ENCODE measurements at regions not wholly inside any gene's neighbourhood (a gene's known extent, or its start where the extent isn't known, plus 50 kb on each side); places are given as distances from the start of the nearest gene placed in this dataset.

DNA sequence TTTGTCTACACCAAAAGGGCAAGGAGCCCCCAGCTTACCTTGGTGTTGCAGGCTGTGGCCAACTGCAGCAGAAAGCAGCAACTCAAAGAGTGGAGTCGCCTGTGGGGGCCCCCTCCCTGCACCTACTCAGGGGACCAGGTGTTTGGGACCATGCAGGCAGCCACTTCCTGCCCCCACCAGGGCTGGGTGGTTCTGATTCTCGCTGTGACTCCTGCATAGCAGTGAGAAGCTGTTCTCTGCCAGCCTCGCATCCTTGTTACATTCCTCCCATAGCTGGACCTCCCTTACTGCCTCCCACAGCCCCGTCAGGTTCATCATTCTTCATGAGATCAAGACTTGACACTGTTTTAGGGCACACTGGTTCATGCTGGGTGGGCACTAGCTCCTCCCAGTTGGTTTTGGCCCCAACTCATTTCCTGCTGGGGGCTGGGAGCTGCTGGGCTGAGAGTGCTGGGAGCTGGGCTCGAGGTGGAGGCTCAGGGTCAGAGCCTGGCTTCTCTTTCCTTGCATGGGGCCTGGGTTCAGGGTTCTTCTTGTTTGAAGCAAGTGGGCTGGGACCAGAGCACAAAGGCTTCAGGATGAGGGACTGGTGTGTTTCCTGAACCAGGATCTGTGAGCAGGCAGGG, 146.9 kb upstream of the C1orf174 start:
- no peak for DNase-seq

DNA sequence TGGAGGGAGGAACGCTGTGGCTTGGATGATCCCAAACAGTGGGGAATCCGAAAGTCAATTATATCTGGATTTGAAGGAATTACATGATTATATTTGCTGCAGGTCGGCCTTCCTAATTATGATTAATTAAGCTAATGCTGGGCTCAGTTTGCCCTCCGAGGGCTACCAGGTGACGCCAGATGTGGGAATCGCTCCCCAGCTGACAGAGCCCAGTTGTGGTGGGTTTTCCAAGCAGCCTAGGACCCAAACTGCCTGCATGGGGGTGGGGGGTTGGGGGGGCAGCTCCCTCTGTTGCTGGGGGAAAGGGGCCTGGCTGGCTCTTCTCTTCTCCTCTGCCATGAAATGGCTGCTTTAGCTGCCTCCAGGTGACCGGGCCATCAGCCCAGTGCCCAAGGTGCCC, 147.6 kb upstream of the C1orf174 start:
- DNase-seq: no peak

DNA sequence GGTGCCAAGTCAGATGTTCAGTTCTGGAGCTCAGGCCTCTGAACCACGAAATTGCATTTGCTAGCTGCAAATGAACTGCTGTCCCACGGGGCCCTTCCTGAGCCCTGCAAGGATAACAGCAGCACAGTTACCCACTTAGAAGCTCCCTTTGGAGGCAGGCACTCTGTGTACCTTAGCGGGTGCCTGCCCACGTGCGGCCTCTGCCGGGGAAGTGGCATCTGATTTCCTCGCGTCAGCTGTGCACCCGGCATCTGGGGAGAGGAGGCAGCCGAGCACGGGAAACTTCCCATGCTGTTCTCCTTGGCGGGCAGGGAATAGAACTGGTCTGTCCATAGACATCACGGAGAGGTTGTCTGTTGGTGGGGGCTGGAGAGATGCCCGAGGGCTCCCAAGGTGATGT, 148.0 kb upstream of the C1orf174 start:
- no peak for DNase-seq

DNA sequence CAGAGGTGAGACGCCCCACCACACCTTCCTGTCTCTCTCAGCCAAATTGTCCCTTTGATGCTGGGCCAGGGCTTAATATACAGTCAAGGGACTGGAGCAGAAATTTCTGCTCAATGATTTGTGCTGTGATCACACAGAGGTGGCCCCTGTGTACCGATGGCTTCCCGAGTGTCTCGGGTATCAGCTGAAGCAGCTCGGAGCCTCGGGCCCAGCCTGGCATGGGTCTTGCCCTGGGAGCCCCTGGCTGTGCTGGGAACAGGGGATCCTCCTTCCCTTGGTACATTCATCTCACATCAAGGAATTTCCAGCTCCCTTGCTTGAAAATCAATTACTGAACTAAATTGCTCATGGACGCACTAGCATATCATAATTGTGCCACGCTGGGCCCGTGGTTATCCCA, 148.8 kb upstream of the C1orf174 start:
- DNase-seq: no peak

DNA sequence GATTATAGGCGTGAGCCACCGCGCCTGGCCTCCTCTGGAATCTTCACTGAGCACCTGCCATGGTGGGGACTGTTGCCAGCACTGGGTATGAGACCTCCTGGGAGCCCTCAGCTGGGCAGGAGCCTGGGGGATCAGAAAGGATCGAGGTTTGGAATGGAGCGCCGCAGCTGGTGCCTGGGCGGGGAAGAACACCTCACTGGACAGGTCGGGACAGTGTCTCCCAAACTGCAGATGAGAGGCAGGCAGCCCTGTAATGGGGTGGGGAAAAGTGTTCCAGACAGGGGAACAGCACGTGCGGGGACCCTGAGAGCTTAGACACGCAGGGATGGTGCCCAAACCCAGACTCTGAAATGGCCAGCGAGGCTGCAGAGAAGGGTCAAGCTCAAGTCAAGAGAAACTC, 150.9 kb upstream of the C1orf174 start:
- DNase-seq: no peak

DNA sequence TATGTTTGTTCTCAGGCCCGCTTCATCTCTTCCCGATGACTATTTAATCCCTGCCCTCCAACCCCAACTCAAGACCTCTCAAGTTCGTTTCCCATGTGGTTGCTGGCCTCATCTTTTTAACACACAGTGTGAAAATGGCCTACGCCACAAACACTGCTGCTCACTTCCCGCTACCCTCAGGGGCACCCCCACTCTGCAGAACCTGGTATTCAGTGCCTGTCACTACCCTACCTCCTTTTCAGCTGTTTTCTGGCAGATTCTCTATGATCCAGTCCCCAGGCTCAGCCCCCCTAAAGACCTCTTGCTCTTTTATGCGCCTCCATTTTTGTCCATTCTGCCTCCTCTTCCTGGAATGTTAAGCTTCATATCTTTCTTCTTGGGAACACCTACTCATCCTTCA, 152.6 kb upstream of the C1orf174 start:
- DNase-seq: no peak

DNA sequence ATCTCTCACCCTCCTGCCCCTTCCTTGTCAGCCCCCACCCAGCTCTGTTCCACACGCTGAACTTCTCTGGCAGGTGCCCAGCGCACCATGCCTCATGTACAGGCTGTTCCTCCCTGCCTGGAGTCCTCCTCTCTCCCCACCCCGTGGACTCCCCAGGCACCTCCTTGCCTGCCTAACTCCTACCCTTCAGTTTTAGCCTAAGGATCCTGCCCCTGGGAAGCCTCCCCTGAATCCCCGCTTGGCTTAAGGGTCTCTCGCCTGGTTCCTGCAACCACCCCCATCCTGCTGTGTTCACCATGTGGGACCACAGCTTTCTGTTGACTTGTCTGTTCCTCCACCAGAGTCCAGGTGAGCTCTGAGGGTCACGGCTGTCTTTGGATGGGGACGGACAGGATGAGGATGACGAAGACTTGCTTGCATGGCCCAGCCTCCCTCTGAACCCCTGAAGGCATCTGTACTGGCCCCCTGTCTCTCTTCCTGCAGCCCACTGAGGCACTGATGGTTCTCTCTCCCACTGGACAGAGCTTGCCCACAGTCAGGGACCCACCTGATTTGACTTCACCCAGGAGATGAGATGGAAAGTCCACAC, 153.2 kb upstream of the C1orf174 start:
- no peak for DNase-seq

DNA sequence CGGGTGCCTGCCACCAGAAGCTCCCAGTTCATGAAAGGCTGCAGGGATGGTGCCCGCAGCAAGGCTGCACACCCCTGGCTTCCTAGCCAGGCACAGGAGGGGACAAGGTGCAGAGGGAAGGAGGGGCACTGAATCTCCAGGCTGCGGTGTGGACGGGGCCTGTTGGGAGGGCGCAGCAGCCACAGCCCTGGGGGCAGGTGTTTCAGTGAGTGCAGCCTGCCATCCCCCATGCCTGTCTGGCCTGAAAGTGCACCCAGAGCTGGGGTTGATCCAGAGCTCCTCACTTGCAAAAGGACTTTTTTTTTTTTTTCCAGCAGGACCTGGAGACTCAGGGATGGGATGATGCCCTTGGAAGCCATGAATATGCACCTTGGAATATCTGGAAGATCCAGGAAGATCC, 153.7 kb upstream of the C1orf174 start:
- DNase-seq: no peak

DNA sequence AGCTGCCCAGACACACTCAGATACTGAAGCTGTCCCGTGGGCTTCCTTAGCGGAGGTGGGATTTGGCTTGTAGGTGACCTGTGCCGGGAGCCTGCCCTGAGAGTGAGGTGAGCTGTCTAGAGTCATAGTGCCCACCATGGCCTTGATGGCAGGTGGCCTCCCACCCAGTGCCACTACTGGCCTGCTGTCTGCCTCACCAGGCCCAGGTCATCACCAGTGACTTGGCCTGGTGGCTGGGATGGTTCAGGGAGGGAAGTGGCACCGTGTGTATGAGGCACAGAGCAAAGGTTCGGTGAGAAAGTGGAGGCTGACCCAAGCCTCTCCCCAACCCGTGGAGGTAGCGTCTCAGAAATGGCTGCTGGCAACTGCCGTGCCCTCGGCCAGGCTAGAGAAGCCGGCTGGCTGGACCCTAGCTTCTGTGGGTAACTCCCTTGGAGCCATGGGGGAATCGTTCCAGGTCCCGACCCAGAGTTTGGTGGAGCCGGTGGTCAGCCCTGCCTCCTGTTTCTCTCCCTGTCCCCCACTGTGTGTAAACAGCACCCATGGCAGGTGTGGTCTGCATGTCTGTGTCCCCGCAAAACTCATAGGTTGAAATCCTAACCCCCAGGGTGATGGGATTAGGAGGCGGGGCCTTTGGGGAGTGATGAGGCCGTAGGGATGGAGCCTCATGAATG, 155.4 kb upstream of the C1orf174 start:
- DNase-seq: no peak

DNA sequence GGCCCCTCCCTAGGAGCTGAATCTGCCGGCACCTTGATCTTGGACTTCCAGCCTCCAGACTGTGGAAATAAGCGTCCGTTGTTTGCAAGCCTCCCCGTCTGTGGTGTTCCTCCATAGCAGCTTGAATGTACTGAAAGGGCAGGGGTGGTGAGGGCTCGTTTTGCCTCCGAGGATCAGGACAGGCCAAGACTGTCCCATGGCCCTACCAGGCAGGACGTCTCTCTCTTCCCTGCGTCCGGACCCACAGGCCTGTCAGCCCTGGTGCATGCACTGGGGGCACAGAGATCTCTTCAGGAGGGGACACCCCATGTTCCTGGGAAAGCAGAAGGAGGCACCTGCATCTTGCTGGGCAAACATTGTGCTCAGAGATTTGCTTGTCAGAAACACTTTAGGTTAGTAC, 156.3 kb upstream of the C1orf174 start:
- no peak for DNase-seq

DNA sequence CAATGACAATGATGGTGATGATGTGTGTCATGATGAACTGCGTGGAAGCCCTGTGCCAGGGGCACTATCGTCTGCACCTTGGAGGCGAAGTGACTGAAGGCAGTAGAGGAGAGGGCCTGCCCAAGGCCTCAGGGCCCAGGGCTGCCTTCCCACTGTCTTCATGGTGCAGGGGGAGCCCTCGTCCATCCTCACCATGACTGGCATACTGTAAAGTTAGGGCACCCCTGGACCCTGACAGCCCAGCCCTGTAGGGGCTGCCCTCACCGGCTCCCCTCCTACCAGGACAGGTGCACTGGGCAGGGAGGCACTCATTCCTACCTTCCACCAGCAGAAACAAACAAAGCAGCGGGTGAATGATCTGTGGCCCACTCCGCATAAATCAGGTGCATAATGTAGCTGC, 156.9 kb upstream of the C1orf174 start:
- DNase-seq: no peak

DNA sequence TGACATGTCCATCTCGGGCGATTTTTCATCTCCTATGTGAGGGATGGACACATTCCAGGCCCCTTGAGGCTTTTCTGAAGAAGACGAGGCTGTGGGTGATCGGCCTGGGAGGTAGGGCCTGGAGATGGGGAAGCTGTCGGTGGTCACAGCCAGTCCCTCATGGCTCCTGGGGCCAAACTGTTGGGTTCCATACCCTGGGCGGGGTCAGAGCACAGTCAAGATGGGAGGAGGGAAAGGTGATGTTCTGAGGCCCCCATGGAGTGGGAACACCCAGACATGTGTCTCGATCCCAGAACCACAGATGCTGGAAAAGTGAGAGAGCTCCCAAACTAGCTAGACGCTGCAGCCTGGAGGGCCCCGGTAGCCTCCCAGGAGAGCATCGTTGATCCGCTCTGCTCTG, 157.5 kb upstream of the C1orf174 start:
- DNase-seq: no peak

DNA sequence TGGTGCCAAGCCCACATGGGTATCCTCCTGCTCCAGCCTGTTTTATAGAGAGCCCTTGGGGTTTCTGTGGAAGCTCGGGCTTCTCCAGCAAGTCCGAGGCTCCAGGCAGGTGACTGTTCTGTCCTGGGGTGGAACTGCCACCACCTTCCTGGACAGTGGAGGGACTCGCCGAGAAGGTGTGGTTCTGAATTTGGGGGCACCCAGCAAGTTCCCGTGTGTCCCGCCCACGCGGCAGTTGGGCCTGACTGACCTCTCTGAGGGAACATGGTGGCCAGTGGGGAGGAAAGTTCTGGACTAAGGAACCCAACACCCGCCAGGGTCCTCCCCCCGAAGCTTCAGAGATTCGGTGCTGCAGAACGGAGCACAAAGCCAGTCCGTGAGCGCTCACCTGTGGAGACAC, 158.1 kb upstream of the C1orf174 start:
- no peak for DNase-seq

DNA sequence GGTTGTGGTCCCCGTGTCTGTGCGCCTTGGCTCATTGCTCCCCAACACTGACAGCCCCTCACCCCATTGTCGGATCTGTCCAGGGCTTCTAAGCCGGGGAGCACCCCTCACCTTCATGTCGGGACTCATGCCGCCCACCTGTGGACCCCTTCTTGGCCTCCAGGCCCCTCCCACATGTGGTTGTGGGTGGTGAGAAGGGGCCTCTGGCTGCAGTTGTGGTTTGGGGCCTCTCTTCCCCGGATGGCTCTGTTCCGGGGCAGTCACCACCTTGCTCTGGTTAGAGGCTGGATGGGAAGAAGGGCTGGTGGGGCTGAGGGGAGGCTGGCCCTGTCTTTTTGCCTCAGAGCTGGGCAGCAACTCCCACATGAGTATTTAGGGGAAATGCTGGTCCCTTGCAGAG, 158.6 kb upstream of the C1orf174 start:
- DNase-seq: no peak

DNA sequence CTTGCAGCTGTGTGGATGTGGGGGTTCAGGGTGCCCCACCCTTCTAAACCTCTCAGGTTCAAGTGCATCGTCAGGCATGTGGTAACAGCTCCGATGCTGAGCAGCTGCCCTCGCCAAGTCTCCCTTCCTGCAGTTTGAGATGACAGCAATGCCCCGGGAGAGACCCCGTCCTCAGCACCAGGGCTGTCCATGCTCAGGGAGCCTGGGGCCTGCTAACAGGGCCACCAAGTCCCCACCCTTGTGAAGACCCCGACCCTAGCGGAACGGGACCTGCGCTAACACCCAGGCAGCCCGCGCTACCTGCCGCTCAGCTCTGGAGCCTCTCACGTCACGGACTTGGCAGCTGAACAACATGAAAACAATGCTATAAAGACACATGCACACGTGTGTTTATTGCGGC, 159.2 kb upstream of the C1orf174 start:
- no peak for DNase-seq

DNA sequence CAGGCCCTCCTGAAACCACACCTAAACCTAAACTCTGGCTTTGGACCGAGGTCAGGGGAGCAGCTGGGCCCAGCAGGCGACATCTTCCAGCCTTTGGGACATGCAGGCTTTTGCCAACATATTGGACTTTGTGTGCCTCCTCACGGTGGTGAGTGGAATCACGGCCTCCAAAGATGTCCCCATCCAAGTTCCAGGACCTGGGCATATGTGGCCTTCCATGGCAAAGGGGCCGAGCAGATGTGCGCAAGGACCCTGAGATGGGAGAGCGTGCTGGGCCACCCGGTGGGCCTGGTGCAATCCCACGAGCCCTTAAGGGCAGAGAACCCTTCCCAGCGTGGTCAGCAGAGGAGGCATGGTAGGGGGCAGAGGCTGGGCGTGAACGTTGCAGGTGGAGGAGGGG, 160.8 kb upstream of the C1orf174 start:
- DNase-seq: no peak

DNA sequence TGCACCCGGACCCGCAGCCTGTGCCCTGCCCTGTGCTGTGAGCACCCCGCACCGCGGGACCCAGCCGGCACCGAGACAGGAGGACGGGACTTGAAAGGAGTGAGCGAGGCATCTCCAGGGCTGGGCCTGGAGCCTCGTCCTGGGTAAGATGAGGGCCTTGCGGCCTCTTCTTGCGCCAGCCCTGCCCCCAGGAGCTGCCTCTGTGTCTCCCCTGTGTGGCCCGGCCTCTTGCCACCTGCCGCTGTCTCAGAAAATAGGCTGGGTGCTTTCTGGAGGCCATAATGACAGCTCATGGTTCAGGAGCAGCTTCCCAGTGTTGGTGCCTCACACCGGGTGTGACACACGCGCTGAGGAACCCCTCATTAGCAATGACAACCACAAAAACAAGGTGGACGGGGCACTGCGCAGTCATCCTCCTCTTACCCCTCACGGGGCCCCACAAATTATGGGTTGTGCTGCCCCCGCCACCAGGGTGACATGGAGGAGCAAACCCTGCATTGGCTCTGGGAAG, 161.5 kb upstream of the C1orf174 start:
- no peak for DNase-seq

DNA sequence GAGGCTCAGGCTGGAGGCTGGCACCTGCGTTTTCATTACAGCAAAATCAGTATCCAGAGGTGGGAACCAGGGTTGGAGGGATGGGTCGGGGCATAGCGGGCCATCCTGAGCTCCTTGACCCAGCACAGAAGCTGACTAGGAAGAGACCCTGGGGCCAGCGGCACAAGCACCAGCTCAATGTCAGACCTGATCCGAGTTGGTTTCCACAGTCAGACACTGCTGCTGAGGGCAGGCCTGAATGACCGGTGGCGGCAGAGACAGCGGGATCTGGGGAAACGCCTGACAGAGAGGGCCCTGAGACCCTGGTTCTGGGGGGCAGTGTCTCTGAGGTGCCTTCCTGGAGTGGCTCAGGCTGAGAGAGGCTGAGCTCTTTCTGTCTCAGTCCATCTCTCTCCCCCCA, 162.0 kb upstream of the C1orf174 start:
- no peak for DNase-seq

DNA sequence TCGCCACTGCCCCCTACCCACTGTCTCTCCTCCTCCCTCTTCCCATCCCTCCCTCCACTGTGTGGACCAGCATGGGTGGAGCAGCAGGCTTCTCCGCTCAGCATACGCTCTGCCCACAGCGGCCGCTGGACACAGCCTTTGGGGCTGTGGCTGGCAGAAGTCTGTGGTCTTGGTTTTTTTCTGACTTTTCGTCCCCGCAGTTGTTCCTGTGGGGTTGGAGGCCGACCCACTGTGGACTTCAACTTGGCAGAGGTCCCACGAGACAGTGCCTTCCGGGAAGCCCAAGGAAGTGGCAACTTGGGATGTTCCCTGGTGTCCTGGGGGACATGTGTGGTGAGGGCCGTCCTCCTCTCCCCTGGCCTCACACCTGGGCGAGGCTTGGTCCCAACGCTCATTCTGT, 162.5 kb upstream of the C1orf174 start:
- DNase-seq: no peak

DNA sequence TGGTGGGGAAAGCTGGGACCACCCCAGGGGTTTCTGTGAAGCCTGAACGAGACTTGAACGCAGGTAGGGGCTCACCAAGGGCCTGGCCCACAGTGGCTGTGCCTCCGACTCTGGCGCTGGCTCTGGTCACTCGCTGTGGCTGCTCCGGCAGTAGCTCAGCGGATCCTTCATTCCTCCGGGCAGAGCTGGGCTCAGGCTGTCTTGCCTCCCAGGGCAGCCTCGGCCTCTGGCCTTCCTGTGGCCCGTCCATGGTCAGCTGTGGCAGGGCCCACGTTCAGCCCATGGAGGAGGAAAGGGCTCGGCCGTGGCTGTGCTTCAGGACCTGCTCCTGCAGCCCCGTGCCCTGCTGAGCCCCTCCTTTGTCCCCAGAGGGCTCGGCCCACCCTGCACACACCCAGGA, 162.9 kb upstream of the C1orf174 start:
- no peak for DNase-seq

DNA sequence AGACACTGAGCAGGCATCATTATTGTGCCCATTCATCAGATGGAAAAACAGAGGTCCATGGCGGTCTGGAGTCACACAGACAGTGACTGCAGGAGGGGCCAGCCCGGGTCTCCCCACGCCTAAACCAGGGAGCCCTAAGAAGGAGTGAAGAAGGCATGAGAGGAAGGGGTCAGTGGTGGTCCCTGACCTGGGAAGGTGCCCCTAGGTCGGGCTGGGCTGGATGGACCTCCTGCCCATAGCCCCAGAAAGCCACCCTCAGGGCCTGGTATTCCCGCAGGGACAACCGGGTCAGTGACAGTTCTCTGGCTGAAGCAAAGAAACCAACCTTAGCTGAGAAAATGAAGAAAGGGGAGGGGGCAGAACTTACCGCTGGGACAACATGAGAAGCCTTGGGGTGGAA, 163.4 kb upstream of the C1orf174 start:
- no peak for DNase-seq

DNA sequence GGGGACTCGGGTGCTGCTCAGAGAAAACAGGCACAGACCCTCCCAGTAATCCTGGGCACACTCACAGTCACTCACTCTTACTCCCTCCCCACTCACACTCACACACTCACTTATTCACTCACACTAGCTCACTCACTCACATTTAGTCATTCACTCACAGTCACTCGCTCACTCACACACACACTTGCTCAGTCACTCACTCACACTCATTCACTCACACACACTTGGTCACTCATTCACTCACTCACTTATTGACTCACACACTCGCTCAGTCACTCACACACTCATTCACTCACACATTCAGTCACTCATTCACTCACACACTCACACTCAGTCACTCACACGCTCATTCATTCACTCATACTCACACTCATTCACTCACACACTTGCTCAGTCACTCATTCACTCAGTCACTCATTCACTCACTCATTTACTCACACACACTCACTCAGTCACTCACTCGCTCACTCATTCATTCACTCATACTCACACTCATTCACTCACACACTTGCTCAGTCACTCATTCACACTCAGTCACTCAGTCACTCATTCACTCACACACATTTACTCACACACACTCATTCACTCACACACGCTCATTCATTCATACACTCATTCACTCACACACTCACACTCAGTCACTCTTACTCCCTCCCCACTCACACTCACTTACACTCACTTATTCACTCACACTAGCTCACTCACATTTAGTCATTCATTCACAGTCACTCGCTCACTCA, 164.2 kb upstream of the C1orf174 start:
- DNase-seq: no peak

DNA sequence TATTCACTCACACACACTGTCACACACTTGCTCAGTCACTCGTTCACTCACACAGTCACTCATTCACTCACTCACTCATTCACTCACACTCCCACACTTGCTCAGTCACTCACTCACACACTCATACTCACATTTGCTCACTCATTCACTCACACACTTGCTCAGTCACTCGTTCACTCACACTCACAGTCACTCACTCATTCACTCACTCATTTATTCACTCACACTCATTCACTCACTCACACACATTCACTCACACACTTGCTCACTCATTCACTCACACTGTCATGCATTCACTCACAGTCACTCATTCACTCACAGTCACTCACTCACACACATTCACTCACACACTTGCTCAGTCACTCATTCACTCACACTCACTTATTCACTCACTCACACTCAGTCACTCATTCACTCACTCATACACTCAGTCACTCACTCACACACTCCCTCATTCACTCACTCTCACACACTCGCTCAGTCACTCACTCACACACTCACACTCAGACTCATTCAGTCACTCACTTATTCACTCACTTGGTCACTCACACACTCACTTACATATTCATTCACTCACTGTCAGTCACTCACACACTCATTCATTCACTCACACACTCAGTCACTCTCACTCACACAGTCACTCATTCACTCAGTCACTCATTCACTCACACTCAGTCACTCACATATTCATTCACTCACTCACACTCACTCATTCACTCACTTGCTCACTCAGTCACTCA, 167.0 kb upstream of the C1orf174 start:
- DNase-seq: no peak

Measured in right kidney (tissue), 1 donor.